ENCODE measurements at regions not wholly inside any gene's neighbourhood (a gene's known extent, or its start where the extent isn't known, plus 50 kb on each side); places are given as distances from the start of the nearest gene placed in this dataset.

DNA sequence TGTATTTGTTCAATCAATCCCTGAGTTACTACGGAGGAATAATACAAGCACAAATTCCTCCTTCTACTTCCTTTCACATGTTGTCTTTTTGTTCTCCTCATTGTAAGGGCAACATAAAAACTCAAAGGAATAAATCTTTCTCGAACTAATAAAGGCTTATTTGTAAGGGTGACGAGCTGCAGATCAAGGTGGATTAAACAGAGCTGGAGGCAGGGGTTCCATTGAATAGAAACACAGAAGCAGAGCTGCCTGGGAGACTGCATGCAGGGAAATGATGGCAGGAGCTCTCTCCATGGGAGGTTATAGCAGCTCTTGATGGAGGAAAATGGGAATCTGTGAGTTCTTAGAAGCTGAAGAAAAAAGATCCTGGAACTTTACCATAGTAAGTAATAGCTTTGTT lies 160.2 kb downstream of the CYYR1 start:
- no peak for TF ChIP-seq ISL1 (CRISPR knock-in tag; IDR thresholded peaks at IDR 0.05)
- TF ChIP-seq SNAI2 (CRISPR knock-in tag; IDR thresholded peaks at IDR 0.05), result no peak
- no peak for TF ChIP-seq ESRRG (CRISPR knock-in tag; IDR thresholded peaks at IDR 0.05)
- TF ChIP-seq PPARA (CRISPR knock-in tag; IDR thresholded peaks at IDR 0.05; ENCODE audit: borderline replicate concordance), result no peak
- no peak for TF ChIP-seq ZC3H10 (CRISPR knock-in tag; IDR thresholded peaks at IDR 0.05)
- TF ChIP-seq, protein P1, sequence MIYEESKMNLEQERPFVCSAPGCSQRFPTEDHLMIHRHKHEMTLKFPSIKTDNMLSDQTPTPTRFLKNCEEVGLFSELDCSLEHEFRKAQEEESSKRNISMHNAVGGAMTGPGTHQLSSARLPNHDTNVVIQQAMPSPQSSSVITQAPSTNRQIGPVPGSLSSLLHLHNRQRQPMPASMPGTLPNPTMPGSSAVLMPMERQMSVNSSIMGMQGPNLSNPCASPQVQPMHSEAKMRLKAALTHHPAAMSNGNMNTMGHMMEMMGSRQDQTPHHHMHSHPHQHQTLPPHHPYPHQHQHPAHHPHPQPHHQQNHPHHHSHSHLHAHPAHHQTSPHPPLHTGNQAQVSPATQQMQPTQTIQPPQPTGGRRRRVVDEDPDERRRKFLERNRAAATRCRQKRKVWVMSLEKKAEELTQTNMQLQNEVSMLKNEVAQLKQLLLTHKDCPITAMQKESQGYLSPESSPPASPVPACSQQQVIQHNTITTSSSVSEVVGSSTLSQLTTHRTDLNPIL (CRISPR knock-in tag; IDR thresholded peaks at IDR 0.05; ENCODE audit: low read depth), result no peak
- TF ChIP-seq, protein P2, sequence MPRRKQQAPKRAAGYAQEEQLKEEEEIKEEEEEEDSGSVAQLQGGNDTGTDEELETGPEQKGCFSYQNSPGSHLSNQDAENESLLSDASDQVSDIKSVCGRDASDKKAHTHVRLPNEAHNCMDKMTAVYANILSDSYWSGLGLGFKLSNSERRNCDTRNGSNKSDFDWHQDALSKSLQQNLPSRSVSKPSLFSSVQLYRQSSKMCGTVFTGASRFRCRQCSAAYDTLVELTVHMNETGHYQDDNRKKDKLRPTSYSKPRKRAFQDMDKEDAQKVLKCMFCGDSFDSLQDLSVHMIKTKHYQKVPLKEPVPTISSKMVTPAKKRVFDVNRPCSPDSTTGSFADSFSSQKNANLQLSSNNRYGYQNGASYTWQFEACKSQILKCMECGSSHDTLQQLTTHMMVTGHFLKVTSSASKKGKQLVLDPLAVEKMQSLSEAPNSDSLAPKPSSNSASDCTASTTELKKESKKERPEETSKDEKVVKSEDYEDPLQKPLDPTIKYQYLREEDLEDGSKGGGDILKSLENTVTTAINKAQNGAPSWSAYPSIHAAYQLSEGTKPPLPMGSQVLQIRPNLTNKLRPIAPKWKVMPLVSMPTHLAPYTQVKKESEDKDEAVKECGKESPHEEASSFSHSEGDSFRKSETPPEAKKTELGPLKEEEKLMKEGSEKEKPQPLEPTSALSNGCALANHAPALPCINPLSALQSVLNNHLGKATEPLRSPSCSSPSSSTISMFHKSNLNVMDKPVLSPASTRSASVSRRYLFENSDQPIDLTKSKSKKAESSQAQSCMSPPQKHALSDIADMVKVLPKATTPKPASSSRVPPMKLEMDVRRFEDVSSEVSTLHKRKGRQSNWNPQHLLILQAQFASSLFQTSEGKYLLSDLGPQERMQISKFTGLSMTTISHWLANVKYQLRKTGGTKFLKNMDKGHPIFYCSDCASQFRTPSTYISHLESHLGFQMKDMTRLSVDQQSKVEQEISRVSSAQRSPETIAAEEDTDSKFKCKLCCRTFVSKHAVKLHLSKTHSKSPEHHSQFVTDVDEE (CRISPR knock-in tag; IDR thresholded peaks at IDR 0.05), result no peak
- TF ChIP-seq RARB (CRISPR knock-in tag; IDR thresholded peaks at IDR 0.05), result no peak
- TF ChIP-seq ZFP3 (CRISPR knock-in tag; IDR thresholded peaks at IDR 0.05), result no peak
- TF ChIP-seq GLIS3 (CRISPR knock-in tag; IDR thresholded peaks at IDR 0.05), result no peak
- no peak for TF ChIP-seq TOX (CRISPR knock-in tag; IDR thresholded peaks at IDR 0.05; ENCODE audit: borderline replicate concordance)
- ATAC-seq, result no peak

DNA sequence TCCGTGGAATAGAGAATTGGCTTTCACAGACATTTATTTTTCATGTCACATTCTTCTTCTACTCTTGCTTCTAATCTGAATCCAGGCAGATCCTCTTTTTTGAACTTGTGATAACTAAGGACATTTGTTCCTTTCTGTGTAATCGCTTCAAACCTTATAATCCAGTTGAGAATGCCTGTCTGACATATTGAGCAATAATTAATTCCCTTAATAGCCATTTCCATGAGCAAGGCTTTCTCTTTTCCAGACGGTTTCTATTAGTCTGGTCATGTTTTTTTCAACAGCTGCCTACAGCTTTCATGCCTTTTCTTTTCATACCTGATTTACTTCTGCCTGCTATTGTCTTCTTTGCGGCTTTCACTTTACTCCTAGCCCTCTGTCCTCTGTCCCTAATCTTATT lies 163.4 kb downstream of the CYYR1 start:
- ATAC-seq, result no peak
- TF ChIP-seq, protein P2 (CRISPR knock-in tag; IDR thresholded peaks at IDR 0.05), result peak; percentile 81; the same call in 1 of the 2 replicates
- peak; percentile 80 for TF ChIP-seq TCF4 (CRISPR knock-in tag; IDR thresholded peaks at IDR 0.05; ENCODE audit: borderline replicate concordance)
- TF ChIP-seq ZFP3 (CRISPR knock-in tag; IDR thresholded peaks at IDR 0.05), result no peak
- TF ChIP-seq, protein P3, sequence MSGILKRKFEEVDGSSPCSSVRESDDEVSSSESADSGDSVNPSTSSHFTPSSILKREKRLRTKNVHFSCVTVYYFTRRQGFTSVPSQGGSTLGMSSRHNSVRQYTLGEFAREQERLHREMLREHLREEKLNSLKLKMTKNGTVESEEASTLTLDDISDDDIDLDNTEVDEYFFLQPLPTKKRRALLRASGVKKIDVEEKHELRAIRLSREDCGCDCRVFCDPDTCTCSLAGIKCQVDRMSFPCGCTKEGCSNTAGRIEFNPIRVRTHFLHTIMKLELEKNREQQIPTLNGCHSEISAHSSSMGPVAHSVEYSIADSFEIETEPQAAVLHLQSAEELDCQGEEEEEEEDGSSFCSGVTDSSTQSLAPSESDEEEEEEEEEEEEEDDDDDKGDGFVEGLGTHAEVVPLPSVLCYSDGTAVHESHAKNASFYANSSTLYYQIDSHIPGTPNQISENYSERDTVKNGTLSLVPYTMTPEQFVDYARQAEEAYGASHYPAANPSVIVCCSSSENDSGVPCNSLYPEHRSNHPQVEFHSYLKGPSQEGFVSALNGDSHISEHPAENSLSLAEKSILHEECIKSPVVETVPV (CRISPR knock-in tag; IDR thresholded peaks at IDR 0.05), result 0 out of 2 replicates have a peak, but pooled peaks have one; percentile 23
- peak; percentile 60; the same call in 1 of the 2 replicates for TF ChIP-seq ISL1 (CRISPR knock-in tag; IDR thresholded peaks at IDR 0.05)

DNA sequence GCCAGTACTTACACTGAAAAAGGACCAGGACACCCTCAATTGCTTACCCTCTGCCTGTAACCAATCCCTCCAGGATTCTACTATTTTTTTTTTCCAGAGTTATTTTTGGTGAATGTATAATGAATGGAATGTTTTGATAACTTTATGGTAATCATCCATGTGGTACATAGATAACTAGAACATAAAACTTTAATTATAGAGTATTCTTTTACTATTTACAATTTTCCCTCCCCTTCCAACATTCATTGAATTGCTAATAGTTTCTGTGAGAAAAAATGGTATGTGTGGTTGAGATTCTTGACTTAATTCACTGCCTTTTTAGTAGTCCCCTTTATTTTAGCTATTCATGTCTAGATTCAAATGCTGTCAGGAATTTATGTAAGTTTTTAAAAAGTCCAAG lies 164.6 kb downstream of the CYYR1 start:
- ATAC-seq, result no peak
- no peak for TF ChIP-seq SNAI2 (CRISPR knock-in tag; IDR thresholded peaks at IDR 0.05)
- no peak for TF ChIP-seq ZFP3 (CRISPR knock-in tag; IDR thresholded peaks at IDR 0.05)
- TF ChIP-seq BACH2 (CRISPR knock-in tag; IDR thresholded peaks at IDR 0.05; ENCODE audit: borderline replicate concordance), result no peak
- no peak for TF ChIP-seq OSR1 (CRISPR knock-in tag; IDR thresholded peaks at IDR 0.05)
- no peak for TF ChIP-seq ZFP30 (CRISPR knock-in tag; IDR thresholded peaks at IDR 0.05)

DNA sequence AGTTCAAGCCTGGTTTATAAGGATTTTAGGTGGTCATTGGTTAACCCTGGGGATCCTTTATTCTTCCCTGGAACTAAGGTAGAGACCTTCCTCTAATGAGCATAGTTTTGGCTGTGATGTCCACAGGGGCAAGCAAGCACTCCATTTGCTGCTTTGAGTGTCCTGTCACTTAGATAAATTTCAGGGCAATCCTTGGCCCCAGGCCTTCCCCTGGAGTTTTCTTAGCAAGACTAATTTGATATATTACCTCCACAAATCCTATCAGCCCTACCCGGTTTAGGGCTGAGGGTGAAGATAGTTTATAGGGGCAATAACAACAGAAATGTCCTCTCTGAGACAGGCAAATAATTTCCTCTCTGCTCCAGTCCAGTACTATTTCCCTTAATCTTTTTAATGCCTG lies 166.6 kb downstream of the CYYR1 start:
- ATAC-seq, result no peak
- TF ChIP-seq, protein P2 (CRISPR knock-in tag; IDR thresholded peaks at IDR 0.05), result no peak
- TF ChIP-seq ESRRG (CRISPR knock-in tag; IDR thresholded peaks at IDR 0.05) (no peak), BACH2 (CRISPR knock-in tag; IDR thresholded peaks at IDR 0.05; ENCODE audit: borderline replicate concordance) (no peak), ISL1 (CRISPR knock-in tag; IDR thresholded peaks at IDR 0.05) (no peak), PPARA (CRISPR knock-in tag; IDR thresholded peaks at IDR 0.05; ENCODE audit: borderline replicate concordance) (no peak), ZNF565 (CRISPR knock-in tag; conservative IDR thresholded peaks at IDR 0.05; ENCODE audit: low read depth) (no peak), ZC3H10 (CRISPR knock-in tag; IDR thresholded peaks at IDR 0.05) (no peak), OSR1 (CRISPR knock-in tag; IDR thresholded peaks at IDR 0.05) (no peak), CSDC2 (CRISPR knock-in tag; IDR thresholded peaks at IDR 0.05) (no peak), TOX (CRISPR knock-in tag; IDR thresholded peaks at IDR 0.05; ENCODE audit: borderline replicate concordance) (no peak), ARNTL (CRISPR knock-in tag; IDR thresholded peaks at IDR 0.05; ENCODE audit: borderline replicate concordance, low read depth) (no peak), GLIS3 (CRISPR knock-in tag; IDR thresholded peaks at IDR 0.05) (no peak), ZNF8 (CRISPR knock-in tag; IDR thresholded peaks at IDR 0.05) (no peak)
- TF ChIP-seq, protein P1 (CRISPR knock-in tag; IDR thresholded peaks at IDR 0.05; ENCODE audit: low read depth), result no peak
